ENCODE measurements at regions not wholly inside any gene's neighbourhood (a gene's known extent, or its start where the extent isn't known, plus 50 kb on each side); places are given as distances from the start of the nearest gene placed in this dataset.

GRCh38 chr2:12035956-12036639 lies 289.7 kb downstream of the LPIN1 start:
- Histone ChIP-seq H3K9me1 (replicated peaks; ENCODE audit: control insufficient read depth, extremely low read depth, insufficient read depth, low read length) (no peaks in the 10 kb centered on the region), H3K27ac (ENCODE audit: insufficient read depth, low read depth, low read length) (no peak overlapping the region), H3K4me3 (replicated peaks in 1 of 3; ENCODE audit: insufficient read depth in 1 of 3, low read depth in 1 of 3, low read length in 3 of 3) (no peak overlapping the region), H2AFZ (ENCODE audit: low read depth, low read length) (no peak overlapping the region), H3K4me1 (ENCODE audit: control insufficient read depth, extremely low read depth, insufficient read depth, low read length) (no peaks in the 10 kb centered on the region), H3K79me2 (ENCODE audit: control insufficient read depth, insufficient read depth, low read length) (no peaks in the 10 kb centered on the region), H3K27me3 (ENCODE audit: control insufficient read depth in 2 of 2, insufficient read depth in 2 of 2, low read length in 2 of 2) (no peaks in the 10 kb centered on the region), H3K36me3 (ENCODE audit: control insufficient read depth in 2 of 2, extremely low read depth in 1 of 2, insufficient read depth in 2 of 2, low read length in 2 of 2) (no peaks in the 10 kb centered on the region), H3K4me2 (ENCODE audit: insufficient read depth, low read length) (no peak overlapping the region), H3K9ac (replicated peaks; ENCODE audit: extremely low read depth, insufficient read depth, low read length) (no peak overlapping the region), H3K9me3 (replicated peaks; ENCODE audit: control insufficient read depth, insufficient read depth, low read length) (no peaks in the 10 kb centered on the region), H4K20me1 (replicated peaks; ENCODE audit: control insufficient read depth, extremely low read depth, insufficient read depth, low read length) (no peaks in the 10 kb centered on the region)
- intact Hi-C loops (cut with micrococcal nuclease) (no loop called here), dilution Hi-C loops (cut with MboI; ENCODE audit: extremely low pct_ligation_motif_present, low sequenced_read_pairs) (no loop called here)
- ChIA-PET POLR2A (no interaction called here), CTCF (no interaction called here)
- no peak for DNase-seq (ENCODE audit: low read depth, low spot score)
- BruUV-seq (replicated peaks): no TSS peak
- FAIRE-seq: no peak
- TF ChIP-seq FOS (IDR thresholded peaks at IDR 0.05; ENCODE audit: borderline replicate concordance, insufficient read depth, low read length): no peak
- TF ChIP-seq JUN (IDR thresholded peaks at IDR 0.05; ENCODE audit: borderline replicate concordance, insufficient read depth, insufficient read length, low read depth): no peak
- no peak for TF ChIP-seq MYC (IDR thresholded peaks at IDR 0.05; ENCODE audit: low read depth, low read length)
- TF ChIP-seq POLR2AphosphoS5 (IDR thresholded peaks at IDR 0.05; ENCODE audit: insufficient read depth, low read depth, low read length): no peak
- no peak for TF ChIP-seq GATA2 (IDR thresholded peaks at IDR 0.05; ENCODE audit: insufficient read depth, insufficient read length, low read depth, low read length)
- no peak for TF ChIP-seq CTCF (IDR thresholded peaks at IDR 0.05; ENCODE audit: extremely low read depth in 1 of 2, insufficient read depth in 1 of 2, low read depth in 1 of 2, low read length in 2 of 2)
- TF ChIP-seq POLR2A (IDR thresholded peaks at IDR 0.05; ENCODE audit: low read depth, low read length): no peak
- TF ChIP-seq MAX (IDR thresholded peaks at IDR 0.05; ENCODE audit: insufficient read depth, insufficient read length): no peak
- TF ChIP-seq EZH2 (IDR thresholded peaks at IDR 0.05; ENCODE audit: borderline replicate concordance, low read depth, low read length, severe bottlenecking): no peak

Data from endothelial cell of umbilical vein (primary cell).